Transverse colon (tissue), 3 donors: ENCODE measurements at regions not wholly inside any gene's neighbourhood (a gene's known extent, or its start where the extent isn't known, plus 50 kb on each side); places are given as distances from the start of the nearest gene placed in this dataset.

ENCODE experiments used
- EP300 ChIP-seq: sonication (generic); formaldehyde crosslinking; IDR thresholded peaks from one replicate; pipeline ENCODE4 v1.6.1; 2017; ENCODE audit warnings: antibody characterized with exemption, low read depth
- TF ChIP-seq, protein P1 (sequence below), 5 experiments: fragments of 200-600 bp in 3 of 5; fragments of 450-650 bp in 2 of 5; sonication (generic) in 3 of 5; IDR thresholded peaks; 1 replicate in 2 of 5; 2 replicates in 3 of 5; pipeline ENCODE4 v1.5.1; 2016 to 2017; ENCODE audit warnings: antibody characterized with exemption in 5 of 5, inconsistent platforms in 3 of 5, mild to moderate bottlenecking in 2 of 5, moderate library complexity in 1 of 5

DNA sequence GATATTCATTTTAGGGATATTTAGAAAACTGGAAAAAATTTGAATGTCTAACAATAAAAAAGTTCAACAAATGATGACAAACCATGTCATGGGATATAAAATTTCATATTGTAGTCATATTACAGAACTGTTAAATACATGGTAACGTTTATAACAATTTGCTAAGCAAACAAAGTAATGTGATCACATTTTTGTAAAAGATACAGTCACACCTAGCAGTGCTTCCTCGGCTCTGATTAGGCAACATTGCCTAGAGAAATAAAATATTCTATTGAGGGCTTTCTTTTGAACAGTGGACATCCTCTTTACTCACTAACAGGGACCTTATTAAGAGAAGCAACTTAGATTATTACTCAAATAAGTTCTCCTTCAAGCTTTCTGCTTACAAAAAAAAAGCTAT lies 605.5 kb downstream of the GATA3 start:
- TF ChIP-seq, protein P1, sequence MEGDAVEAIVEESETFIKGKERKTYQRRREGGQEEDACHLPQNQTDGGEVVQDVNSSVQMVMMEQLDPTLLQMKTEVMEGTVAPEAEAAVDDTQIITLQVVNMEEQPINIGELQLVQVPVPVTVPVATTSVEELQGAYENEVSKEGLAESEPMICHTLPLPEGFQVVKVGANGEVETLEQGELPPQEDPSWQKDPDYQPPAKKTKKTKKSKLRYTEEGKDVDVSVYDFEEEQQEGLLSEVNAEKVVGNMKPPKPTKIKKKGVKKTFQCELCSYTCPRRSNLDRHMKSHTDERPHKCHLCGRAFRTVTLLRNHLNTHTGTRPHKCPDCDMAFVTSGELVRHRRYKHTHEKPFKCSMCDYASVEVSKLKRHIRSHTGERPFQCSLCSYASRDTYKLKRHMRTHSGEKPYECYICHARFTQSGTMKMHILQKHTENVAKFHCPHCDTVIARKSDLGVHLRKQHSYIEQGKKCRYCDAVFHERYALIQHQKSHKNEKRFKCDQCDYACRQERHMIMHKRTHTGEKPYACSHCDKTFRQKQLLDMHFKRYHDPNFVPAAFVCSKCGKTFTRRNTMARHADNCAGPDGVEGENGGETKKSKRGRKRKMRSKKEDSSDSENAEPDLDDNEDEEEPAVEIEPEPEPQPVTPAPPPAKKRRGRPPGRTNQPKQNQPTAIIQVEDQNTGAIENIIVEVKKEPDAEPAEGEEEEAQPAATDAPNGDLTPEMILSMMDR (IDR thresholded peaks at IDR 0.05): no peak
- TF ChIP-seq EP300: no peak
